ENCODE measurements at regions not wholly inside any gene's neighbourhood (a gene's known extent, or its start where the extent isn't known, plus 50 kb on each side); places are given as distances from the start of the nearest gene placed in this dataset.

GRCh38 chr10:130554701-130555410, 418.7 kb downstream of the GLRX3 start:
- TF ChIP-seq CTCF (IDR thresholded peaks at IDR 0.05 in 8 of 11, conservative IDR thresholded peaks at IDR 0.05 in 3 of 11) (no peak), POLR2A (IDR thresholded peaks at IDR 0.05) (no peak), POLR2AphosphoS5 (IDR thresholded peaks at IDR 0.05) (no peak)
